ENCODE measurements at regions not wholly inside any gene's neighbourhood (a gene's known extent, or its start where the extent isn't known, plus 50 kb on each side); places are given as distances from the start of the nearest gene placed in this dataset.
"Not testable (repeated sequence)": the region's sequence is repeated elsewhere in the genome, so short reads cannot be mapped to it uniquely, and the experiment has no call there.

DNA sequence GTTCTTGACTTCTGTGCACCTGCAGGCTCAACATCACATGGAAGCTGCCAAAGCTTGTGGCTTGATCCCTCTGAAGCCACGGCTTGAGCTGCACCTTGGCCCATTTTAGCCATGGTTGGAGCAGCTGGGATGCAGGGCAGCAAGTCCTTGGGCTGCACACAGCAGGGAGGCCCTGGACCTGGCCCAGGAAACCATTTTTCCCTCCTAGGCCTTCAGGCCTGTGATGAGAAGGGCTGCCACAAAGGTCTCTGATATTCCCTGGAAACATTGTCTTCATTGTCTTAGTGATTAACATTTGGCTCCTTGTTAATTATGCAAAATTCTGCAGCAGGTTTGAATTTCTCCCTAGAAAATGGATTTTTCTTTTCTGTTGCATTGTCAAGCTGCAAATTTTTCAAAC, 394.1 kb upstream of the FAR2 start:
- peaks cover 6% of the 10 kb centered on the region for H3K4me1 Mint-ChIP-seq (ENCODE audit: insufficient read depth, unreplicated experiment)

GRCh38 chr12:28759333-28759732, 389.7 kb upstream of the FAR2 start:
- no peak overlapping the region for H3K27ac Mint-ChIP-seq (ENCODE audit: low read depth, unreplicated experiment)
- peaks cover 6% of the 10 kb centered on the region for H3K4me1 Mint-ChIP-seq (ENCODE audit: insufficient read depth, unreplicated experiment)
- no peaks in the 10 kb centered on the region for H3K9me3 Mint-ChIP-seq (ENCODE audit: unreplicated experiment)
- intact Hi-C loops (cut with micrococcal nuclease) = no loop called here
- DNase-seq (ENCODE audit: unreplicated experiment) = peak; percentile 95
- no peaks in the 10 kb centered on the region for H3K27me3 Mint-ChIP-seq (ENCODE audit: insufficient read depth, unreplicated experiment)
- CTCF ChIA-PET = no interaction called here
- TF ChIP-seq, protein P1, sequence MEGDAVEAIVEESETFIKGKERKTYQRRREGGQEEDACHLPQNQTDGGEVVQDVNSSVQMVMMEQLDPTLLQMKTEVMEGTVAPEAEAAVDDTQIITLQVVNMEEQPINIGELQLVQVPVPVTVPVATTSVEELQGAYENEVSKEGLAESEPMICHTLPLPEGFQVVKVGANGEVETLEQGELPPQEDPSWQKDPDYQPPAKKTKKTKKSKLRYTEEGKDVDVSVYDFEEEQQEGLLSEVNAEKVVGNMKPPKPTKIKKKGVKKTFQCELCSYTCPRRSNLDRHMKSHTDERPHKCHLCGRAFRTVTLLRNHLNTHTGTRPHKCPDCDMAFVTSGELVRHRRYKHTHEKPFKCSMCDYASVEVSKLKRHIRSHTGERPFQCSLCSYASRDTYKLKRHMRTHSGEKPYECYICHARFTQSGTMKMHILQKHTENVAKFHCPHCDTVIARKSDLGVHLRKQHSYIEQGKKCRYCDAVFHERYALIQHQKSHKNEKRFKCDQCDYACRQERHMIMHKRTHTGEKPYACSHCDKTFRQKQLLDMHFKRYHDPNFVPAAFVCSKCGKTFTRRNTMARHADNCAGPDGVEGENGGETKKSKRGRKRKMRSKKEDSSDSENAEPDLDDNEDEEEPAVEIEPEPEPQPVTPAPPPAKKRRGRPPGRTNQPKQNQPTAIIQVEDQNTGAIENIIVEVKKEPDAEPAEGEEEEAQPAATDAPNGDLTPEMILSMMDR (IDR thresholded peaks at IDR 0.05; ENCODE audit: unreplicated experiment) = no peak
- peaks cover 5% of the 10 kb centered on the region for H3K36me3 Mint-ChIP-seq (ENCODE audit: insufficient read depth, unreplicated experiment)
- no peak overlapping the region for H3K4me3 Mint-ChIP-seq (ENCODE audit: unreplicated experiment)
- POLR2A ChIA-PET = interaction anchor here (0.7 kb wide), 1 partner anchor 204 kb away, joined by 3 read pairs; no protein-coding TSS in a partner anchor
- no TSS peak for BruUV-seq (replicated peaks)

More for the DNA sequence above, 394.1 kb upstream of the FAR2 start:
- H3K9me3 Mint-ChIP-seq (ENCODE audit: unreplicated experiment) = peaks cover 8% of the 10 kb centered on the region
- H3K4me3 Mint-ChIP-seq (ENCODE audit: unreplicated experiment) = no peak overlapping the region
- BruUV-seq (replicated peaks) = no TSS peak
- TF ChIP-seq, protein P1 (IDR thresholded peaks at IDR 0.05; ENCODE audit: unreplicated experiment) = no peak
- H3K36me3 Mint-ChIP-seq (ENCODE audit: insufficient read depth, unreplicated experiment) = peaks cover 5% of the 10 kb centered on the region
- intact Hi-C loops (cut with micrococcal nuclease) = no loop called here
- DNase-seq (ENCODE audit: unreplicated experiment) = no peak
- no peaks in the 10 kb centered on the region for H3K27me3 Mint-ChIP-seq (ENCODE audit: insufficient read depth, unreplicated experiment)
- no peak overlapping the region for H3K27ac Mint-ChIP-seq (ENCODE audit: low read depth, unreplicated experiment)
- ChIA-PET POLR2A (no interaction called here), CTCF (interaction anchor here (0.6 kb wide), 1 partner anchor 70 kb away, joined by 8 read pairs; no protein-coding TSS in a partner anchor)

GRCh38 chr12:28760040-28760903, 388.8 kb upstream of the FAR2 start:
- POLR2A ChIA-PET; H3K27ac Mint-ChIP-seq (ENCODE audit: low read depth, unreplicated experiment); H3K36me3 Mint-ChIP-seq (ENCODE audit: insufficient read depth, unreplicated experiment); H3K4me1 Mint-ChIP-seq (ENCODE audit: insufficient read depth, unreplicated experiment); DNase-seq (ENCODE audit: unreplicated experiment); H3K4me3 Mint-ChIP-seq (ENCODE audit: unreplicated experiment); BruUV-seq (replicated peaks); H3K27me3 Mint-ChIP-seq (ENCODE audit: insufficient read depth, unreplicated experiment); H3K9me3 Mint-ChIP-seq (ENCODE audit: unreplicated experiment); intact Hi-C loops (cut with micrococcal nuclease): not testable (repeated sequence)
- CTCF ChIA-PET = interaction anchor here (0.7 kb wide), 1 partner anchor 180 kb away, joined by 3 read pairs; no protein-coding TSS in a partner anchor

- CTCF ChIA-PET; H3K4me1 Mint-ChIP-seq (ENCODE audit: insufficient read depth, unreplicated experiment); H3K27me3 Mint-ChIP-seq (ENCODE audit: insufficient read depth, unreplicated experiment); BruUV-seq (replicated peaks); intact Hi-C loops (cut with micrococcal nuclease); DNase-seq (ENCODE audit: unreplicated experiment); POLR2A ChIA-PET; H3K9me3 Mint-ChIP-seq (ENCODE audit: unreplicated experiment); H3K27ac Mint-ChIP-seq (ENCODE audit: low read depth, unreplicated experiment); H3K36me3 Mint-ChIP-seq (ENCODE audit: insufficient read depth, unreplicated experiment); H3K4me3 Mint-ChIP-seq (ENCODE audit: unreplicated experiment): not testable (repeated sequence)
Measured at GRCh38 chr12:28761897-28762296, 387.2 kb upstream of the FAR2 start.

DNA sequence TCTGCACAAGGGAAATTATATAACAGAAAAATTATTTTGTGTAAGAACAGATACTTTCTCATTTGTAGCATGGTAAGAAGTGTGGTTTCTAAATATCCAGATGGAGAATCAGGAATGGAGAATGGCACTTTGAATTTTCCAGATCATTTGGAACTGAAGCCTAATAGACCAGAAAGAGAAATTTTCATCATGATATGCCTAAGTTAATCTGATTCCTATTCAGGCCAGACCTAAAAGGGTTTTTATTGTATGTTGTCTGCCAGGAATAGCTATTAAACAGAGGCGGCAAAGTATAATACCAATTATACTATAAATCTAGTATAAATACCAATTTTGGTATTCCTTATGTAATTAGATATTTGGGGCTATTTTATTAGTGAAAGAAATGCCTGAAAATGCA, 382.7 kb upstream of the FAR2 start:
- Mint-ChIP-seq H3K27ac (ENCODE audit: low read depth, unreplicated experiment) (no peak overlapping the region), H3K4me1 (ENCODE audit: insufficient read depth, unreplicated experiment) (peaks cover 7% of the 10 kb centered on the region), H3K27me3 (ENCODE audit: insufficient read depth, unreplicated experiment) (no peaks in the 10 kb centered on the region), H3K4me3 (ENCODE audit: unreplicated experiment) (no peak overlapping the region), H3K9me3 (ENCODE audit: unreplicated experiment) (no peaks in the 10 kb centered on the region), H3K36me3 (ENCODE audit: insufficient read depth, unreplicated experiment) (no peaks in the 10 kb centered on the region)
- BruUV-seq (replicated peaks) = no TSS peak
- POLR2A ChIA-PET = no interaction called here
- CTCF ChIA-PET = interaction anchor here (0.6 to 0.7 kb wide), 3 partner anchors 108 to 403 kb away, joined by 3 to 4 read pairs (median 3); no protein-coding TSS in a partner anchor
- TF ChIP-seq, protein P1 (IDR thresholded peaks at IDR 0.05; ENCODE audit: unreplicated experiment) = no peak
- no peak for DNase-seq (ENCODE audit: unreplicated experiment)
- intact Hi-C loops (cut with micrococcal nuclease) = no loop called here

Data from MCF 10A (cell line).